B cell (primary cell): ENCODE measurements at regions not wholly inside any gene's neighbourhood (a gene's known extent, or its start where the extent isn't known, plus 50 kb on each side); places are given as distances from the start of the nearest gene placed in this dataset.

Experiments used
- EZH2 ChIP-seq: IDR thresholded peaks from 2 replicates; pipeline ENCODE4 v1.6.1; 2012; ENCODE audit warnings: borderline replicate concordance, low read depth, mild to moderate bottlenecking, moderate library complexity, low read length; ENCODE audit not compliant: insufficient read depth, poor library complexity, severe bottlenecking
- TF ChIP-seq, protein P1 (sequence below): fragments of 200-600 bp; IDR thresholded peaks from one replicate; pipeline ENCODE4 v1.8.0; 2022; ENCODE audit warnings: antibody characterized with exemption, mild to moderate bottlenecking

DNA sequence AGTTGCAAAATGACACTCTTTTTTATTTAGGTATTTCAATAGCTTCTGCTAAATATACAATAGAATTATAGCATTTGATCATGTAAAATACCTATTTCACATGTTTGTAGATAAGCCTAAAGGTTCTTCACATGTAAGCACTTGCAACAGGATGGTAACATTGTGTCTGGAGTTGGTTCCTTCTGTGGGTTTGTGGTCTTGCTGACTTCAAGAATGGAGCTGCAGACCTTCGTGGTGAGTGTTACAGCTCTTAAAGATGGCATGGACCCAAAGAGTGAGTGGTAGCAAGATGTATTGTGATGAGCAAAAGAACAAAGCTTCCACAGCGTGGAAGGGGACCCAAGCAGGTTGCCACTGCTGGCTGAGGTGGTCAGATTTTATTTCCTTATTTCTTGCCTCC, 246.4 kb upstream of the PDGFD start:
- TF ChIP-seq, protein P1, sequence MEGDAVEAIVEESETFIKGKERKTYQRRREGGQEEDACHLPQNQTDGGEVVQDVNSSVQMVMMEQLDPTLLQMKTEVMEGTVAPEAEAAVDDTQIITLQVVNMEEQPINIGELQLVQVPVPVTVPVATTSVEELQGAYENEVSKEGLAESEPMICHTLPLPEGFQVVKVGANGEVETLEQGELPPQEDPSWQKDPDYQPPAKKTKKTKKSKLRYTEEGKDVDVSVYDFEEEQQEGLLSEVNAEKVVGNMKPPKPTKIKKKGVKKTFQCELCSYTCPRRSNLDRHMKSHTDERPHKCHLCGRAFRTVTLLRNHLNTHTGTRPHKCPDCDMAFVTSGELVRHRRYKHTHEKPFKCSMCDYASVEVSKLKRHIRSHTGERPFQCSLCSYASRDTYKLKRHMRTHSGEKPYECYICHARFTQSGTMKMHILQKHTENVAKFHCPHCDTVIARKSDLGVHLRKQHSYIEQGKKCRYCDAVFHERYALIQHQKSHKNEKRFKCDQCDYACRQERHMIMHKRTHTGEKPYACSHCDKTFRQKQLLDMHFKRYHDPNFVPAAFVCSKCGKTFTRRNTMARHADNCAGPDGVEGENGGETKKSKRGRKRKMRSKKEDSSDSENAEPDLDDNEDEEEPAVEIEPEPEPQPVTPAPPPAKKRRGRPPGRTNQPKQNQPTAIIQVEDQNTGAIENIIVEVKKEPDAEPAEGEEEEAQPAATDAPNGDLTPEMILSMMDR: no peak
- TF ChIP-seq EZH2: no peak
